ENCODE measurements at regions not wholly inside any gene's neighbourhood (a gene's known extent, or its start where the extent isn't known, plus 50 kb on each side); places are given as distances from the start of the nearest gene placed in this dataset.

DNA sequence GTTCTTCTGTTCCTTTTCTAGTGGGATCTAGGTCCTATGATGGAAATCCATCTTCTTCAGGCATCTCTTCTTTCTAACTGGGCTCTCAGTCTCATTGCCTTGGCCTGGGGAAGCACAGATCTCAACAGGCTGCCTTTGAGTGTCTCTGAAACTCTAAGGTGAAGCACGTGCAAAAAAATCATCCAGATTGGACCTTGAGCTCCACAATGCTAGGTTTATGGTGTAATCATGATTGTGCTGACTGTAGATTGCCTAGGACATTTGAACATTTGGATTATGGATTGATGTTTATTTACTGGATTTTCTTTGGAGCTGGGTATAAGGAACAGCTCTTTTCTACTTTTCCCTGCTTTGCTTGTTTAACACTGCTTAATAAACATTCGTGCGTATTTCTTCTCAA is 191.5 kb upstream of the NR3C2 start:
- Mint-ChIP-seq H3K4me3 (ENCODE audit: unreplicated experiment) (no peak overlapping the region), H3K9me3 (ENCODE audit: unreplicated experiment) (peaks cover 12% of the 10 kb centered on the region), H3K27ac (ENCODE audit: unreplicated experiment) (no peak overlapping the region), H3K36me3 (ENCODE audit: insufficient read depth, unreplicated experiment) (no peaks in the 10 kb centered on the region), H3K4me1 (ENCODE audit: low read depth, unreplicated experiment) (no peaks in the 10 kb centered on the region), H3K27me3 (ENCODE audit: insufficient read depth, unreplicated experiment) (peaks cover 7% of the 10 kb centered on the region)
- ChIA-PET CTCF (no interaction called here), POLR2A (no interaction called here)
- Histone ChIP-seq H3K36me3 (ENCODE audit: control insufficient read depth, insufficient read depth, low read length) (no peaks in the 10 kb centered on the region), H3K4me1 (no peaks in the 10 kb centered on the region), H3K4me3 (ENCODE audit: low read depth, low read length) (no peak overlapping the region), H3K27me3 (replicated peaks; ENCODE audit: control insufficient read depth, insufficient read depth, low read length) (no peaks in the 10 kb centered on the region), H3K9me3 (peaks cover 5% of the 10 kb centered on the region; the same call in 1 of the 2 replicates)
- DNase-seq: no peak
- no TSS peak for BruUV-seq (replicated peaks)
- intact Hi-C loops (cut with micrococcal nuclease; ENCODE audit: unreplicated experiment): no loop called here
- TF ChIP-seq, protein P1, sequence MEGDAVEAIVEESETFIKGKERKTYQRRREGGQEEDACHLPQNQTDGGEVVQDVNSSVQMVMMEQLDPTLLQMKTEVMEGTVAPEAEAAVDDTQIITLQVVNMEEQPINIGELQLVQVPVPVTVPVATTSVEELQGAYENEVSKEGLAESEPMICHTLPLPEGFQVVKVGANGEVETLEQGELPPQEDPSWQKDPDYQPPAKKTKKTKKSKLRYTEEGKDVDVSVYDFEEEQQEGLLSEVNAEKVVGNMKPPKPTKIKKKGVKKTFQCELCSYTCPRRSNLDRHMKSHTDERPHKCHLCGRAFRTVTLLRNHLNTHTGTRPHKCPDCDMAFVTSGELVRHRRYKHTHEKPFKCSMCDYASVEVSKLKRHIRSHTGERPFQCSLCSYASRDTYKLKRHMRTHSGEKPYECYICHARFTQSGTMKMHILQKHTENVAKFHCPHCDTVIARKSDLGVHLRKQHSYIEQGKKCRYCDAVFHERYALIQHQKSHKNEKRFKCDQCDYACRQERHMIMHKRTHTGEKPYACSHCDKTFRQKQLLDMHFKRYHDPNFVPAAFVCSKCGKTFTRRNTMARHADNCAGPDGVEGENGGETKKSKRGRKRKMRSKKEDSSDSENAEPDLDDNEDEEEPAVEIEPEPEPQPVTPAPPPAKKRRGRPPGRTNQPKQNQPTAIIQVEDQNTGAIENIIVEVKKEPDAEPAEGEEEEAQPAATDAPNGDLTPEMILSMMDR (IDR thresholded peaks at IDR 0.05; ENCODE audit: insufficient read depth in 1 of 2, low read depth in 1 of 2, low read length in 1 of 2, severe bottlenecking in 1 of 2, unreplicated experiment in 1 of 2): no peak

DNA sequence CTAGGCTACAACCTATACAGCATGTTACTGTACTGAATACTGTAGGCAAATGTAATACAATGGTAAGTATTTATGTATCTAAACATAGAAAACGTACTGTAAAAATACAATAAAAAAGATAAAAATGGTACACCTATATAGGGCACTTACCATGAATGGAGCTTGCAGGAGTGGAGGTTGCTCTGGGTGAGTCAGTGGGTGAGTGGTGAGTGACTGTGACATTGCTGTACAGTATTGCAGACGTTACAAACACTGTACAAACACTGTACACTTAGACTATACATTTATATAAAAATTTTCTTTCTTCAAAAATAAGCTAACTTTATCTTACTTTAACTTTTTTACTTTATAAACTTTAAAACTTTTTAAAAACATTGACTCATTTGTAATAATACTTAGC is 190.3 kb upstream of the NR3C2 start:
- intact Hi-C loops (cut with micrococcal nuclease; ENCODE audit: unreplicated experiment): no loop called here
- Mint-ChIP-seq H3K4me1 (ENCODE audit: low read depth, unreplicated experiment) (no peaks in the 10 kb centered on the region), H3K4me3 (ENCODE audit: unreplicated experiment) (no peak overlapping the region), H3K27ac (ENCODE audit: unreplicated experiment) (no peak overlapping the region), H3K9me3 (ENCODE audit: unreplicated experiment) (peaks cover 12% of the 10 kb centered on the region), H3K36me3 (ENCODE audit: insufficient read depth, unreplicated experiment) (no peaks in the 10 kb centered on the region), H3K27me3 (ENCODE audit: insufficient read depth, unreplicated experiment) (peaks cover 7% of the 10 kb centered on the region)
- Histone ChIP-seq H3K4me1 (no peaks in the 10 kb centered on the region), H3K27me3 (replicated peaks; ENCODE audit: control insufficient read depth, insufficient read depth, low read length) (no peaks in the 10 kb centered on the region), H3K4me3 (ENCODE audit: low read depth, low read length) (no peak overlapping the region), H3K9me3 (peaks cover 2% of the 10 kb centered on the region; the same call in 1 of the 2 replicates), H3K36me3 (ENCODE audit: control insufficient read depth, insufficient read depth, low read length) (no peaks in the 10 kb centered on the region)
- POLR2A ChIA-PET: no interaction called here
- TF ChIP-seq, protein P1 (IDR thresholded peaks at IDR 0.05; ENCODE audit: insufficient read depth in 1 of 2, low read depth in 1 of 2, low read length in 1 of 2, severe bottlenecking in 1 of 2, unreplicated experiment in 1 of 2): no peak
- BruUV-seq (replicated peaks): no TSS peak
- DNase-seq: no peak
- CTCF ChIA-PET: no interaction called here

GRCh38 chr4:148630051-148630450 is 187.8 kb upstream of the NR3C2 start:
- intact Hi-C loops (cut with micrococcal nuclease; ENCODE audit: unreplicated experiment): no loop called here
- no peaks in the 10 kb centered on the region for H3K4me1 Mint-ChIP-seq (ENCODE audit: low read depth, unreplicated experiment)
- no peaks in the 10 kb centered on the region for H3K4me1 ChIP-seq
- DNase-seq: no peak
- H3K36me3 Mint-ChIP-seq (ENCODE audit: insufficient read depth, unreplicated experiment): no peaks in the 10 kb centered on the region
- ChIA-PET POLR2A (no interaction called here), CTCF (no interaction called here)
- H3K4me3 Mint-ChIP-seq (ENCODE audit: unreplicated experiment): no peak overlapping the region
- no peaks in the 10 kb centered on the region for H3K27me3 ChIP-seq (replicated peaks; ENCODE audit: control insufficient read depth, insufficient read depth, low read length)
- no peak overlapping the region for H3K4me3 ChIP-seq (ENCODE audit: low read depth, low read length)
- H3K9me3 Mint-ChIP-seq (ENCODE audit: unreplicated experiment): no peaks in the 10 kb centered on the region
- BruUV-seq (replicated peaks): no TSS peak
- no peaks in the 10 kb centered on the region for H3K36me3 ChIP-seq (ENCODE audit: control insufficient read depth, insufficient read depth, low read length)
- no peak overlapping the region for H3K27ac Mint-ChIP-seq (ENCODE audit: unreplicated experiment)
- H3K9me3 ChIP-seq: no peaks in the 10 kb centered on the region
- TF ChIP-seq, protein P1 (IDR thresholded peaks at IDR 0.05; ENCODE audit: insufficient read depth in 1 of 2, low read depth in 1 of 2, low read length in 1 of 2, severe bottlenecking in 1 of 2, unreplicated experiment in 1 of 2): no peak
- peaks cover 7% of the 10 kb centered on the region for H3K27me3 Mint-ChIP-seq (ENCODE audit: insufficient read depth, unreplicated experiment)
